Stimulated activated CD8-positive, alpha-beta memory T cell treated with anti-CD3 and anti-CD28 coated beads, Interleukin-7, amount 100 ng/mL, for 1 hour (primary cell): ENCODE measurements at regions not wholly inside any gene's neighbourhood (a gene's known extent, or its start where the extent isn't known, plus 50 kb on each side); places are given as distances from the start of the nearest gene placed in this dataset.

Source experiments
- DNase-seq, 2 donors: peaks; one replicate each; pipeline ENCODE4 v3.0.0-alpha.2; 2020; ENCODE audit warnings: low read depth in 2 of 2

- DNase-seq, result no peak
These were observed 235.1 kb upstream of the RBFOX1 start for GRCh38 chr16:7097518-7097917.

DNA sequence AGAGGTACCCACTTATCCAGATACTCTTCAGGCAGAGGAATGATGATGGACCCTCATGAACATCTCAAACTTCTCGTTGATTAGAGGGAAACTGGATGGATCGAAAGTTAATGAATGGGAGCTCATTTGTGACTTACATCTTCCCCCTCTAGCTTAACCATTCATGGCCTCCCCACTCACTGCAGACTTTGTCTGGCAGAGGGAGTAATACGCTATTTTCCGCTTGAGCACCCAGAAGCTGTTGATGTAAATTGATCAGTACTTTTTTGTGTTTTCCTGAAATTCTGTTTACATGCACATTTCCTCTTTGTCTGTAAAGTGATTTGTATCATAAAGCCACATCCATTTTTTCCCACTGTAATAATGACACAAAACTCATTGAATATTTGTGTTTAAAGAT, 239.1 kb upstream of the RBFOX1 start:
- DNase-seq, result no peak

GRCh38 chr16:7090628-7091115, 242.0 kb upstream of the RBFOX1 start:
- DNase-seq, result no peak

DNA sequence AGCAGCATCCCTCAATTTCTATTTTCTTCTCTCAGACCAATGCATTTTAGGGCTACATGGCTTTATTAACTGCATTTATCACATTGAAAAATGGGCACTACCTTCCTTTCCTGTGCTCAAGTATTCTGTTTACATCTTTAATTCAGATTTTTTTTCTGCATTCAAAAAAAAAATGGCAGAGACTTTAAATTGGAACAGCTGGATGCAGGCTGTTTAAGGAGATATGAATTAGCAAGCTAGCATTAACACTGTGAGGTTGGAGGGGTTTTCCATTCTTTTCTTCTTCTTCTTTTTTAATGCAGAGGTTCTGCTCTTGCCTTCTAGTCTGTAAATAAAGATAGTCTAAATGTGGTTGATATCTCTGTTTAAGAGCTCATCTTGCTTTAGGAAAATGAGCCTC, 242.9 kb upstream of the RBFOX1 start:
- no peak for DNase-seq

DNA sequence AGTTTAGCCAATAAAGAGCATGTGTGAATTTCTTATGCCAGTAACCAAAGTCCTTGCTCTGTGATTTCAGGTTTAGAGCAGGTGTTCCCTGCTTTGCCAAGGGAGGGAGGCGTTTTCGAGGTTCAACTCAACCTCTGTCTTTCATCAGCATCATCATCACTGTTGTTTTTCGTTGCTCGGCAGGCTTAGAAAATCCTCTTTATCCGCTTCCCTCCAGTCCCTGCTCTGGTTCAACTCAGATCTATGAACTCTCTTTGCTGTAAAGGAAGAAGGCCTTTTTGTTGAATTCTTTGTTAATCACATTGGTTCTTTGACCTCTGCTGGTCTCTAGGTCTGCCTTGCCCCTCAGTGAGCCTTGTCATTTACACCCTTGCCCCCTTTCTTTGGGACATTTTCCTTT, 243.9 kb upstream of the RBFOX1 start:
- DNase-seq, result no peak

GRCh38 chr16:7086822-7087616, 245.6 kb upstream of the RBFOX1 start:
- DNase-seq, result no peak

- DNase-seq, result no peak
These were observed 246.9 kb upstream of the RBFOX1 start for GRCh38 chr16:7085776-7086175.

GRCh38 chr16:7083096-7083495, 249.5 kb upstream of the RBFOX1 start:
- DNase-seq, result no peak

DNA sequence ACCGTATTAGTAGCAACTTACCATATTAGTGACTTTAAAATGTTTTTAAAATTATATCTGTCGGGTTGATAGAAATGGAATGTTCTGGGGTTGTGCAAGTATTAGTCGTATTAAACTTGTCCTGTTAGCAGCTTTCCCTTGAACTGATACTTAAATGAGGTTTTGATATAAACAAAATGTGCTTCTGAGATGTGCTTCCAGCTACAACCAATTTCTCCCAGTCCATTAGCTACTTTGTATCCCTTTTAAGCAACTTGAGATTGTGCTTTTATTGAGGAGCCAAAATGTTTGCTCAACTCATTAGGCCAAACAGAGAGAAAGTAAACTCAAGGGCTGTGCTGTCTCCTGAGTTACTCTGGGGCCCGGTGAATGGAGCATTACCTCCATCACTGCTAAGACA, 255.0 kb upstream of the RBFOX1 start:
- DNase-seq, result no peak

DNA sequence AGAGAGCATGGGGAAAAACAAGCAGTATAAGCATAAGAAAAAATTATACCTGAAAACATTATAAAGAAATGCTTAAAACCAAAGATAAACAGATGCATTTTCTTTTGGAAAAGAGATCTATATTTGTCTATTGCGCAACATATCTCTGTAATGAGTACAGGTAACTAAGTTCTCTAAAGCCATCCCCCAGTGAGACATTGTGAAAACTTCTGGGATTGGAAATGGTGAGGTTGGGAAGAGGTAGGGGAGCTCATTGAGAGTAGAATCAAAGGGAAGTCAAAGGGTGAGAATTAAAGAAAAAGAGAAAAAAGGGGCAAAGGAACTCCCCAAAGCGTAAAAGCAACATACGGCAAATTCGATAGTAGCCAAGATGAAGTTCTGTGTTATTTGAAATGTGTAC, 257.9 kb upstream of the RBFOX1 start:
- no peak for DNase-seq

DNA sequence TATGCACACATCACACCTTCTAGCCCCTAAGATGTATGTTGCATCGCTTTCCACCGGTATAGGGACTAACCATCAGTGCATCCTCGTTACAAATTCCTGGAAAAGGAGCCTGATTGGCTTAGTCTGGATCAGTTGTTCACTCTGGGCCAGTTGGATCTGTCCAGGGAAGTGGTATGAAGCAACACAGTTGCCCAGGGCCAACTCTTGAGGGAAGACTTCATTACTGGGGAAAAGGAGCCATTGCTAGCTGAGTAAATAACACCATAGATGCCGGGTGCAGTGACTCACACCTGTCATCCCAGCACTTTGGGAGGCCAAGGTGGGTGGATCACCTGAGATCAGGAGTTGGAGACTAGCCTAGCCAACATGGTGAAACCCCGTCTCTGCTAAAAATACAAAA, 275.2 kb upstream of the RBFOX1 start:
- DNase-seq, result no peak

GRCh38 chr16:7055443-7055842, 277.2 kb upstream of the RBFOX1 start:
- DNase-seq, result no peak

DNA sequence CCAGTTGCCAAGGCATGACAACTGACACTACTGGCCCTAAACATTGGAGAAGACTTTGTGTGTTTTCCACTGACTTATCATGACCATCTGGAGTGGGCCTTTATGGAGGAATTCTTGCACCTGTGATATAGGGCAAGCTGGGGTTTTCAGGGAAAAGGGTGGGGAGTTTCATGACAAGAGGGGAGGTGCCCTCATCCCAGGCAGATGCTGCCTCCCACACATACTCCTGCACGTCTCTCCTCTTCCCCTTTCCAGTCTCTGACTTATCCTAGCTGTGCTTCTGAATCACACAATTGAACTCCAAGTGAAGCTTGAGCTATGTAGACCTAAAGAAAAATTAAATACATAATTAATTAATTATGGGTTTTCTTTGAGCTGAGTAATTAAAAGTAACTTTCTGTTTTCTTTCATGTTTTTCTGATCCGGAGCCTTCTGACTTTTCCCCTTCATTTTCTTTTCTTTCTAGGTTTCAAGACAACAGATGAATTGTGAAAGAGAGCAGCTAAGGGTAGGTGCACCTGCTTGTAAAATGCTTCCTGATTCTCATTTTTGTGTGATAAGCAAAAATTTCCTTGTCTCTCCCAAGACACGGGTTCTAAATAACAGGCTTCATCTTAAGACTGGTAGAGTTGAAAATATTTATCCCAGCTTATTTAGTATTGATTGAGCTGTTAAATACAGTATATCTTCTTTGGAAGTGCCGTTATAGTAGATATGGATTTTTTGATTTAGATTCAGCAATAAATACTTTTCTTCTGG, 280.9 kb upstream of the RBFOX1 start:
- no peak for DNase-seq

- no peak for DNase-seq
These were observed 288.3 kb upstream of the RBFOX1 start for GRCh38 chr16:7044331-7044730.

DNA sequence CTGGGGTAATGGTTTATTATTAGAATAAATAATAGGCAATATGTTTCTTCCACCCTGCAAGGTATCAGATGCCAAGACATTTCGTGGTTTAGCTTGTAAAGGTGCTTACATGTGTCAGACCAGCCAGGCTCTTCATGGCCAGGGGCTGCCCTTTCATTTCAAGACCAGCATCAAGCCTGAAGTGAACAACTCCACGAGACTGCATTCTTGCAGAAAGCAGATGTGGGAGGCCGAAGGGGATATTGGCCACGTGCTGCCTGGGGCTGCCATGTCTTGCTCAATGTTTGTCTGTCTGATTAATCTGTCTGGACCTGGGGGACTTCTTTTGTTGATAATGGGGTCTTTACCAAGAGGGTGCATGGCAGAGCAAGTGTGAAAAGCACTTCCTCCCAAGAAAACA, 294.2 kb upstream of the RBFOX1 start:
- DNase-seq, result no peak

GRCh38 chr16:7037495-7037894, 295.1 kb upstream of the RBFOX1 start:
- no peak for DNase-seq

DNA sequence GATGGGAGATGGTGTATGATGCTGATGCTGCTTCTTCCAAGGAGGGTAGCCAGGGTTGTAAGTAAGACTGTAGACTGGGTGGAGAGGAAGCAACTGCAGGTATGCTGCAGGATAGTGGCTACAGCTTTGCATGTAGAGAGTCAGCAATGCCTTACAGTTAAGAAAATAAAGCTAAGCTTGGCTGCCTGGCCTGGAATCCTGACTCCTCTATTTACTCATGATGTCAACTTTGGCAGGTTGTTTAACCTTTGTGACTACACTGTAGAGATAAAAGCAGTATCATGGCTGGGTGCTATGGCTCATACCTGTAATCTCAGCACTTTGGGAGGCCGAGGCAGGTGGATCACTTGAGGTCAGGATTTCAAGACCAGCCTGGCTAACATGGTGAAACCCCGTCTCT, 301.6 kb upstream of the RBFOX1 start:
- no peak for DNase-seq

GRCh38 chr16:7027401-7027800, 305.2 kb upstream of the RBFOX1 start:
- no peak for DNase-seq

GRCh38 chr16:7026639-7027038, 306.0 kb upstream of the RBFOX1 start:
- DNase-seq, result no peak

GRCh38 chr16:7025616-7026190, 306.9 kb upstream of the RBFOX1 start:
- no peak for DNase-seq

GRCh38 chr16:7021653-7022275, 310.9 kb upstream of the RBFOX1 start:
- no peak for DNase-seq

- DNase-seq, result no peak
These were observed 315.5 kb upstream of the RBFOX1 start for GRCh38 chr16:7017006-7017662.
